ENCODE measurements at regions not wholly inside any gene's neighbourhood (a gene's known extent, or its start where the extent isn't known, plus 50 kb on each side); places are given as distances from the start of the nearest gene placed in this dataset.
A peak's percentile ranks its signal among the peaks of the same experiment; 100 is the strongest.
"Not testable (repeated sequence)": the region's sequence is repeated elsewhere in the genome, so short reads cannot be mapped to it uniquely, and the experiment has no call there.

- DNase-seq (ENCODE audit: low read depth) = no peak
Observed at GRCh38 chr20:53872561-53873229, 197.7 kb downstream of the BCAS1 start.

GRCh38 chr20:53872081-53872541, 198.3 kb downstream of the BCAS1 start:
- DNase-seq (ENCODE audit: low read depth) = no peak

GRCh38 chr20:53871541-53871940, 198.9 kb downstream of the BCAS1 start:
- no peak for DNase-seq (ENCODE audit: low read depth)

- no peak for DNase-seq (ENCODE audit: low read depth)
Observed at GRCh38 chr20:53870426-53871315, 199.7 kb downstream of the BCAS1 start.

- DNase-seq (ENCODE audit: low read depth) = peak; percentile 55
Observed at GRCh38 chr20:53869466-53870258, 200.7 kb downstream of the BCAS1 start.

GRCh38 chr20:53867741-53868351, 202.5 kb downstream of the BCAS1 start:
- no peak for DNase-seq (ENCODE audit: low read depth)

GRCh38 chr20:53866794-53867740, 203.3 kb downstream of the BCAS1 start:
- no peak for DNase-seq (ENCODE audit: low read depth)

GRCh38 chr20:53865901-53866793, 204.2 kb downstream of the BCAS1 start:
- no peak for DNase-seq (ENCODE audit: low read depth)

GRCh38 chr20:53864765-53865683, 205.4 kb downstream of the BCAS1 start:
- DNase-seq (ENCODE audit: low read depth) = not testable (repeated sequence)

GRCh38 chr20:53863923-53864641, 206.3 kb downstream of the BCAS1 start:
- DNase-seq (ENCODE audit: low read depth) = not testable (repeated sequence)

- not testable (repeated sequence) for DNase-seq (ENCODE audit: low read depth)
Observed at GRCh38 chr20:53863535-53863922, 206.9 kb downstream of the BCAS1 start.

GRCh38 chr20:53863039-53863438, 207.4 kb downstream of the BCAS1 start:
- not testable (repeated sequence) for DNase-seq (ENCODE audit: low read depth)

GRCh38 chr20:53862490-53862889, 207.9 kb downstream of the BCAS1 start:
- DNase-seq (ENCODE audit: low read depth) = not testable (repeated sequence)

- not testable (repeated sequence) for DNase-seq (ENCODE audit: low read depth)
Observed at GRCh38 chr20:53862136-53862397, 208.3 kb downstream of the BCAS1 start.

GRCh38 chr20:53859684-53860083, 210.7 kb downstream of the BCAS1 start:
- no peak for DNase-seq (ENCODE audit: low read depth)

- DNase-seq (ENCODE audit: low read depth) = not testable (repeated sequence)
Observed at GRCh38 chr20:53859009-53859408, 211.4 kb downstream of the BCAS1 start.

- not testable (repeated sequence) for DNase-seq (ENCODE audit: low read depth)
Observed at GRCh38 chr20:53858516-53858915, 211.9 kb downstream of the BCAS1 start.

- no peak for DNase-seq (ENCODE audit: low read depth)
Observed at GRCh38 chr20:53857723-53858236, 212.6 kb downstream of the BCAS1 start.

Data from non-pigmented ciliary epithelial cell (primary cell).